Spleen (tissue), 11 donors: ENCODE measurements at regions not wholly inside any gene's neighbourhood (a gene's known extent, or its start where the extent isn't known, plus 50 kb on each side); places are given as distances from the start of the nearest gene placed in this dataset.
"Not testable (repeated sequence)": the region's sequence is repeated elsewhere in the genome, so short reads cannot be mapped to it uniquely, and the experiment has no call there.

Source experiments
- DNase-seq: peaks from one replicate; pipeline ENCODE4 v3.0.0-alpha.2; 2020
- H3K27ac ChIP-seq, 8 donors: fragments of 200-600 bp; sonication (generic) in 7 of 8; 1 replicate in 4 of 8; 2 replicates in 4 of 8; pipeline versions ENCODE4 v1.5.0 to v1.8.0; 2016 to 2021; ENCODE audit warnings: inconsistent platforms in 4 of 8, mild to moderate bottlenecking in 4 of 8, moderate library complexity in 1 of 8
- H3K27me3 ChIP-seq, 7 donors: fragments of 200-600 bp; sonication (generic) in 6 of 7; replicated peaks in 1 of 7; 1 replicate in 4 of 7; 2 replicates in 3 of 7; pipeline versions ENCODE4 v1.5.0 to v1.8.0; 2016 to 2021; ENCODE audit warnings: inconsistent platforms in 3 of 7, mild to moderate bottlenecking in 1 of 7
- H3K36me3 ChIP-seq, 6 donors: fragments of 200-600 bp; sonication (generic) in 5 of 6; 1 replicate in 4 of 6; 2 replicates in 2 of 6; pipeline versions ENCODE4 v1.5.0 to v1.8.0; 2016 to 2021; ENCODE audit warnings: inconsistent platforms in 2 of 6
- H3K4me1 ChIP-seq, 6 donors: fragments of 200-600 bp; sonication (generic) in 5 of 6; 1 replicate in 3 of 6; 2 replicates in 3 of 6; pipeline versions ENCODE4 v1.5.0 to v1.8.0; 2016 to 2021; ENCODE audit warnings: inconsistent platforms in 3 of 6
- H3K4me3 ChIP-seq, 8 donors: fragments of 200-600 bp; sonication (generic) in 7 of 8; 1 replicate in 4 of 8; 2 replicates in 4 of 8; pipeline versions ENCODE4 v1.5.0 to v1.8.0; 2016 to 2021; ENCODE audit warnings: inconsistent platforms in 4 of 8, mild to moderate bottlenecking in 4 of 8, moderate library complexity in 2 of 8
- H3K9me3 ChIP-seq, 8 donors: fragments of 200-600 bp; sonication (generic) in 7 of 8; 1 replicate in 4 of 8; 2 replicates in 4 of 8; pipeline versions ENCODE4 v1.5.0 to v1.8.0; 2016 to 2021; ENCODE audit warnings: inconsistent platforms in 4 of 8
- POLR2A ChIP-seq, 3 donors: fragments of 450-650 bp; IDR thresholded peaks; one replicate each; pipeline ENCODE4 v1.5.1; 2017; ENCODE audit warnings: antibody characterized with exemption in 3 of 3, mild to moderate bottlenecking in 1 of 3
- POLR2AphosphoS5 ChIP-seq, 3 donors: sonication (generic); formaldehyde crosslinking; IDR thresholded peaks; one replicate each; pipeline ENCODE4 v1.5.1; 2017; ENCODE audit warnings: antibody characterized with exemption in 3 of 3
- WGBS, 5 donors: extraction: QIAGEN DNeasy Blood & Tissue Kit in 3 of 5; methylation state at CpG; one replicate each; pipeline versions ENCODE4 v1.1.5 to v1.1.7; 2013 to 2018; 5-methylcytosine and 5-hydroxymethylcytosine counted together
- intact Hi-C: fragments of 100-400 bp; cut with DNase I; formaldehyde crosslinking; loops from one replicate; pipeline ENCODE4 v1.15.0; 2023; ENCODE audit warnings: low total_unique reads
- TF ChIP-seq, protein P1 (sequence below), 11 experiments: fragments of 200-600 bp in 7 of 11; fragments of 450-650 bp in 4 of 11; sonication (generic) in 4 of 11; IDR thresholded peaks in 8 of 11; conservative IDR thresholded peaks in 3 of 11; 1 replicate in 7 of 11; 2 replicates in 4 of 11; pipeline versions ENCODE4 v1.4.0 to v1.8.0; 2016 to 2021; ENCODE audit warnings: antibody characterized with exemption in 11 of 11, inconsistent platforms in 4 of 11, mild to moderate bottlenecking in 1 of 11
- donor health status: healthy with polysubstance abuse.
- donor health status: DM: no; HTN: no; CAD: no; lungs with moderate emphysema.
- donor health status: DM: no; HTN: no; CAD: no.
- donor health status: Bipolar disorder and iron deficiency.
- donor health status: healthy.
- donor health status: DM: no; HTN: no; CAD: no.
- donor health status: DM: yes; HTN: yes; CAD: no.

DNA sequence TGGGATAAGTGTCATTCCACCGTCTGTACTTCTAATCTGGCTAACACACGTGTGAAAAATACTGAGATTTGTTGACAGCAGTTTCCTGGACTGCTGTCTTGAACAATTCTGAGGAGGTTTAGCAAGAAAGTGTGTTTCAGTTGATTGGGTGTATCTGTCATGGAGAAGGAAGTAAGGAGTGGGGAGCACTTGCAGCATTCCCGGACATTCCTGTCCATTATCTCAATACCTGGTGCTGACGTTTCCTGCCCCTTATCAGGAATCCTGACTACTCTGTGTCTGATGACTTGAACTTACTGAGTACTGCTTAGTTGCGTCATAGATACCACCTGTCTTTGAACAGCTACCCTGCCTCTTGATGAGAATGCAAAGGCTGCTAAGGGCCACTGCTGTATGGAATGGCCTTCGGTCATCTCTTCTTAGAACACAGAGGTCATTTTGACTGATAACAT, 72.0 kb upstream of the VKORC1L1 start:
- no peaks in the 10 kb centered on the region for H3K27me3 ChIP-seq
- H3K27ac ChIP-seq: no peak overlapping the region
- H3K36me3 ChIP-seq: peaks cover 0 to 22% (median 0%) of the 10 kb centered on the region in 6 donors
- H3K4me3 ChIP-seq: no peak overlapping the region
- intact Hi-C loops: no loop called here
- WGBS, 5 donors: 63 to 79% (median 70%) methylated on average over 6 of the region's 6 CpGs
- no peaks in the 10 kb centered on the region for H3K4me1 ChIP-seq
- no peak for TF ChIP-seq POLR2AphosphoS5 (IDR thresholded peaks at IDR 0.05)
- no peak for TF ChIP-seq POLR2A (IDR thresholded peaks at IDR 0.05)
- TF ChIP-seq, protein P1, sequence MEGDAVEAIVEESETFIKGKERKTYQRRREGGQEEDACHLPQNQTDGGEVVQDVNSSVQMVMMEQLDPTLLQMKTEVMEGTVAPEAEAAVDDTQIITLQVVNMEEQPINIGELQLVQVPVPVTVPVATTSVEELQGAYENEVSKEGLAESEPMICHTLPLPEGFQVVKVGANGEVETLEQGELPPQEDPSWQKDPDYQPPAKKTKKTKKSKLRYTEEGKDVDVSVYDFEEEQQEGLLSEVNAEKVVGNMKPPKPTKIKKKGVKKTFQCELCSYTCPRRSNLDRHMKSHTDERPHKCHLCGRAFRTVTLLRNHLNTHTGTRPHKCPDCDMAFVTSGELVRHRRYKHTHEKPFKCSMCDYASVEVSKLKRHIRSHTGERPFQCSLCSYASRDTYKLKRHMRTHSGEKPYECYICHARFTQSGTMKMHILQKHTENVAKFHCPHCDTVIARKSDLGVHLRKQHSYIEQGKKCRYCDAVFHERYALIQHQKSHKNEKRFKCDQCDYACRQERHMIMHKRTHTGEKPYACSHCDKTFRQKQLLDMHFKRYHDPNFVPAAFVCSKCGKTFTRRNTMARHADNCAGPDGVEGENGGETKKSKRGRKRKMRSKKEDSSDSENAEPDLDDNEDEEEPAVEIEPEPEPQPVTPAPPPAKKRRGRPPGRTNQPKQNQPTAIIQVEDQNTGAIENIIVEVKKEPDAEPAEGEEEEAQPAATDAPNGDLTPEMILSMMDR (IDR thresholded peaks at IDR 0.05 in 8 of 11, conservative IDR thresholded peaks at IDR 0.05 in 3 of 11): no peak
- no peak for DNase-seq
- H3K9me3 ChIP-seq: no peaks in the 10 kb centered on the region

DNA sequence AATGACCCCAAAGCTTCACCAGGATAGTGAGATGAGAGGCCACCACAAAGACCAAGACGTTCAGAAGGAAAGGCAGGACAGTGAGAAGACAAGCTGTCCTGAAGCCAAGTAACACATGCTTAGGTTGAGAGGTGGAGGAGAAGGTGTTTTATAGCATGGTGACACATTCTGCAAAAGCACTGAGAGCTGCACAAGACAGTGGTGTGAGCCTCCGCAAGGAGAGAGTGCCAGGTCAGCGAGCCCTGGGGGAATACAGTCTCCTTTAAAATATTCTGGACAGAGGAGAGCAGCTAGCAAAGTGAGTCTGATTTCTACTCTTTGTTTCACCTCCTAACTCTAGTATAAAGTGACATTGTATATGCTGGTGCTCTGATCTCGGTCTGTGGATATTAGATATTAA, 68.0 kb upstream of the VKORC1L1 start:
- no peaks in the 10 kb centered on the region for H3K27me3 ChIP-seq
- H3K36me3 ChIP-seq: peaks cover 0 to 25% (median 0%) of the 10 kb centered on the region in 6 donors
- intact Hi-C loops: no loop called here
- TF ChIP-seq POLR2A (IDR thresholded peaks at IDR 0.05) (no peak), POLR2AphosphoS5 (IDR thresholded peaks at IDR 0.05) (no peak)
- TF ChIP-seq, protein P1 (IDR thresholded peaks at IDR 0.05 in 8 of 11, conservative IDR thresholded peaks at IDR 0.05 in 3 of 11): no peak
- no peak overlapping the region for H3K4me3 ChIP-seq
- 73 to 92% (median 86%) methylated on average over 4 of the region's 4 CpGs for WGBS, 5 donors
- H3K9me3 ChIP-seq: peaks cover 0 to 6% (median 0%) of the 10 kb centered on the region in 8 donors
- no peak overlapping the region for H3K27ac ChIP-seq
- H3K4me1 ChIP-seq: no peaks in the 10 kb centered on the region
- DNase-seq: no peak

DNA sequence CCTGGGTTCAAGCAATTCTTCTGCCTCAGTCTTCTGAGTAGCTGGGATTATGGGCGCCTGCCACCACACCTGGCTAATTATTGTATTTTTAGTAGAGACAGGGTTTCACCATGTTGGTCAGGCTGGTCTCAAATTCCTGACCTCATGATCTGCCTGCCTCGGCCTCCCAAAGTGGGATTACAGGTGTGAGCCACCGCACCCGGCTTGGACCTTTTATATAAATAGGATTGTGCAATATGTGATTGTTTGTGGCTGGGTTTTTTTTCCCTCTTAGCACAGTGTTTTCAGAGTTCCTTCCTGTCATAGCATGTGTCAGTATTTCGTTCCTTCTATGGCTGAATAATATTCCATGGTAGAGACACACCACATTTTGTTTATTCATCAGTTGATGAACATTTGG, 65.8 kb upstream of the VKORC1L1 start:
- H3K4me3 ChIP-seq, H3K4me1 ChIP-seq, H3K27me3 ChIP-seq, H3K27ac ChIP-seq, H3K9me3 ChIP-seq, intact Hi-C loops, DNase-seq: not testable (repeated sequence)
- H3K36me3 ChIP-seq: peaks cover 0 to 16% (median 0%) of the 10 kb centered on the region in 6 donors
- 73 to 90% (median 85%) methylated on average over 5 of the region's 5 CpGs for WGBS, 5 donors

DNA sequence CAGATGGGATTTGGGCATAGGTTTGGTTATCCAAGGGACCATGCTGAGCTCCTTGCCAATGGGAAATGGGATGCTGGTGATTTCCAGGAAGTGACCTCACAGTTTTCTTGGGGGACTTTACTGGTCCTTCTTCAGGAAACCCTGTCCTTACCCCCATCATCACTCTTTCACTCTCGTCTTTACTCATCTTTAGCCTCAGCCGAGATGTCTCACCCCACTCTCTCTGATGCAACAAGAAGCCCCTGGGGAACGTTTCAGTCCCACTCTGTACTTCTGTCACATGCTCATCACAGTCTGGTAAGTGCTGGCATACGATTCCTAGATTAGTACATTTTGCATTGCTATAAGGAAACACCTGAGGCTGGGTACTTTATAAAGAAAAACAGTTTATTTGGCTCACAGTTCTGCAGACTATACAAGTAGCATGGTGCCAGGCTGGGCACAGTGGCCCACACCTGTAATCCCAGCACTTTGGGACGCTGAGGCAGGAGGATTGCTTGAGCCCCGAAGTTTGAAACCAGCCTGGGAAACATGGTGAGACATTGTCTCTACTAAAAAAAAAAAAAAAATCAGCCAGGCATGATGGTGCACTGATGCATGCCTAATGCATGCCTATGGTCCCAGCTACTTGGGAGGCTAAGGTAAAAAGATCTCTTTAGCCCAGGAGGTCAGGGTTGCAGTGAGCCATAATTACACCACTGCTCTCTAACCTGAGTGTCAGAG, 63.5 kb upstream of the VKORC1L1 start:
- H3K4me1 ChIP-seq: no peaks in the 10 kb centered on the region
- intact Hi-C loops: no loop called here
- H3K9me3 ChIP-seq: peaks cover 0 to 6% (median 0%) of the 10 kb centered on the region in 8 donors
- TF ChIP-seq POLR2A (IDR thresholded peaks at IDR 0.05) (no peak), POLR2AphosphoS5 (IDR thresholded peaks at IDR 0.05) (no peak)
- TF ChIP-seq, protein P1 (IDR thresholded peaks at IDR 0.05 in 8 of 11, conservative IDR thresholded peaks at IDR 0.05 in 3 of 11): no peak
- 64 to 79% (median 69%) methylated on average over 5 to 6 of the region's 6 CpGs for WGBS, 5 donors
- no peak overlapping the region for H3K27ac ChIP-seq
- no peaks in the 10 kb centered on the region for H3K27me3 ChIP-seq
- no peak for DNase-seq
- H3K36me3 ChIP-seq: peaks cover 0 to 13% (median 0%) of the 10 kb centered on the region in 6 donors
- H3K4me3 ChIP-seq: no peak overlapping the region
